ENCODE measurements at regions not wholly inside any gene's neighbourhood (a gene's known extent, or its start where the extent isn't known, plus 50 kb on each side); places are given as distances from the start of the nearest gene placed in this dataset.

DNA sequence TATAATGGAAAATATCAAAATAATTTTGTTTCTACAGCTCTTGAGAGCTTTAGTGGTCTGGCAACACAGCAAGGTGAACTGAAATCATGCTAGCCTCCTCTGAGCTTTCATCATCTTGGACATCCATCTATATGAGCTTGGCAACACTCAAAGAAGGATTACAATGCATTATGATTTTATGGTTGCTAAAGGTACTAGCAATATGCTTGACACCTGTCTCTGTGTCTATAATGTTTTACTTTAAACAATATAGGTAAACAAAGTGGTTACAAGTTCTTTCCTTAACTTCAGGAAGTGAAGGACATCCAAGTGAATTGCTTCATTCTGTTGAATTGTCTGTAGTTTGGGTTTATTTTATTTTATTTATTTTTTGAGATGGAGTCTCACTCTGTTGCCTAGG is 203.7 kb upstream of the RRP15 start:
- DNase-seq (ENCODE audit: low spot score in 2 of 2, unreplicated experiment in 2 of 2) = no peak
- no peak for TF ChIP-seq CTCF (IDR thresholded peaks at IDR 0.05; ENCODE audit: unreplicated experiment)
- H3K27ac Mint-ChIP-seq = no peak overlapping the region
- H3K4me3 Mint-ChIP-seq = no peak overlapping the region
- H3K9me3 Mint-ChIP-seq = no peaks in the 10 kb centered on the region
- H3K36me3 Mint-ChIP-seq = no peaks in the 10 kb centered on the region
- peaks cover 52% of the 10 kb centered on the region for H3K27me3 Mint-ChIP-seq (ENCODE audit: low read depth)
- H3K4me1 Mint-ChIP-seq = no peaks in the 10 kb centered on the region

GRCh38 chr1:218090459-218090858 is 194.6 kb upstream of the RRP15 start:
- Mint-ChIP-seq H3K4me1 (no peaks in the 10 kb centered on the region), H3K27ac (no peak overlapping the region), H3K4me3 (no peak overlapping the region), H3K27me3 (ENCODE audit: low read depth) (peaks cover 20% of the 10 kb centered on the region), H3K36me3 (no peaks in the 10 kb centered on the region), H3K9me3 (no peaks in the 10 kb centered on the region)
- DNase-seq (ENCODE audit: low spot score in 2 of 2, unreplicated experiment in 2 of 2) = no peak
- TF ChIP-seq CTCF (IDR thresholded peaks at IDR 0.05; ENCODE audit: unreplicated experiment) = no peak

DNA sequence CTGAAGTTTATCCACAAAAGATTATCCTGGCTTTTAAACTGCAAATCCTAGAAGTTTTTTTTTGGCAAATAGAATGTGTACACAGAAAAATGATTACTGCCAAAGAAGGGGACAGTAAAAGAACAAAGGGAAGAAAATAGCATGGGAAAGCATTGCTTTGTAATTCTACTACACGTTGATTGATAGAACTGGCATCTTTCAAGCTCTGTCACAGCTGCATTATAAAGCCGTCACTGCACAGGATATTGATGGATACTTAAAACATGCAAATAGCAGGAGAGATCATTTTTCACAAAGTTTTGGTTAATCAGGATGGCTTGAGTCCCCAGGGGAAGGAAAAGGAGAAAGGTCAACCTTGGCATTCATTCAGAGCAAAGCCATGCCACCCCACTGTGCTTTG is 183.7 kb upstream of the RRP15 start:
- no peak for DNase-seq (ENCODE audit: low spot score in 2 of 2, unreplicated experiment in 2 of 2)
- Mint-ChIP-seq H3K36me3 (no peaks in the 10 kb centered on the region), H3K9me3 (peaks cover 12% of the 10 kb centered on the region), H3K4me1 (no peaks in the 10 kb centered on the region), H3K27ac (no peak overlapping the region), H3K4me3 (no peak overlapping the region), H3K27me3 (ENCODE audit: low read depth) (no peaks in the 10 kb centered on the region)
- no peak for TF ChIP-seq CTCF (IDR thresholded peaks at IDR 0.05; ENCODE audit: unreplicated experiment)

- Mint-ChIP-seq H3K4me1 (no peaks in the 10 kb centered on the region), H3K4me3 (no peak overlapping the region), H3K36me3 (no peaks in the 10 kb centered on the region), H3K27ac (no peak overlapping the region), H3K9me3 (no peaks in the 10 kb centered on the region), H3K27me3 (ENCODE audit: low read depth) (no peaks in the 10 kb centered on the region)
- TF ChIP-seq CTCF (IDR thresholded peaks at IDR 0.05; ENCODE audit: unreplicated experiment) = no peak
- no peak for DNase-seq (ENCODE audit: low spot score in 2 of 2, unreplicated experiment in 2 of 2)
Measured at GRCh38 chr1:218108034-218108433, 177.1 kb upstream of the RRP15 start.

DNA sequence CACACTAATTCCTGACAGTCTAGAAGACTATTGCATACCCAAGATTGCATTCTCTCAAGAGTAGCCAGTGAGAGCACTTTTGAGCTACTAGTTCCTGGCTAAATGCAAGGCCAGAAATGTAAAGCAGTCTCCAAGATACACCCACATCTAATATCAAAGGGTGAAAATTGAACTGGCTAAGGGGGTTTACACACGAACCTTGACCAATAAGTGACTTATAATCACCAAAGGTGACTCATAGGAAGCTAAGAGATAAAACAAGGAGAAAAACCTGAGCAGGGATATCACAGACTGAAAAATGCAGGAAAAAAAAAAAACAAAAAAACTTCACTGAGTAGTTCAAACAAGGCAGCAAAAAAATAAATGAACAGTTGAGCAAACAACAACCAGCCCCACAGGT is 172.2 kb upstream of the RRP15 start:
- TF ChIP-seq CTCF (IDR thresholded peaks at IDR 0.05; ENCODE audit: unreplicated experiment) = no peak
- DNase-seq (ENCODE audit: low spot score in 2 of 2, unreplicated experiment in 2 of 2) = no peak
- H3K4me1 Mint-ChIP-seq = no peaks in the 10 kb centered on the region
- H3K36me3 Mint-ChIP-seq = no peaks in the 10 kb centered on the region
- no peaks in the 10 kb centered on the region for H3K27me3 Mint-ChIP-seq (ENCODE audit: low read depth)
- H3K4me3 Mint-ChIP-seq = no peak overlapping the region
- H3K27ac Mint-ChIP-seq = no peak overlapping the region
- H3K9me3 Mint-ChIP-seq = peaks cover 29% of the 10 kb centered on the region

- H3K27me3 Mint-ChIP-seq (ENCODE audit: low read depth) = peaks cover 9% of the 10 kb centered on the region
- H3K36me3 Mint-ChIP-seq = no peaks in the 10 kb centered on the region
- H3K27ac Mint-ChIP-seq = no peak overlapping the region
- H3K4me1 Mint-ChIP-seq = no peaks in the 10 kb centered on the region
- no peaks in the 10 kb centered on the region for H3K9me3 Mint-ChIP-seq
- no peak for TF ChIP-seq CTCF (IDR thresholded peaks at IDR 0.05; ENCODE audit: unreplicated experiment)
- DNase-seq (ENCODE audit: low spot score in 2 of 2, unreplicated experiment in 2 of 2) = no peak
- no peak overlapping the region for H3K4me3 Mint-ChIP-seq
Measured at GRCh38 chr1:218123968-218124367, 161.1 kb upstream of the RRP15 start.

Data from mesothelial cell of epicardium (in vitro differentiated cells).